ENCODE measurements at regions not wholly inside any gene's neighbourhood (a gene's known extent, or its start where the extent isn't known, plus 50 kb on each side); places are given as distances from the start of the nearest gene placed in this dataset.
"Not testable (repeated sequence)": the region's sequence is repeated elsewhere in the genome, so short reads cannot be mapped to it uniquely, and the experiment has no call there.

DNA sequence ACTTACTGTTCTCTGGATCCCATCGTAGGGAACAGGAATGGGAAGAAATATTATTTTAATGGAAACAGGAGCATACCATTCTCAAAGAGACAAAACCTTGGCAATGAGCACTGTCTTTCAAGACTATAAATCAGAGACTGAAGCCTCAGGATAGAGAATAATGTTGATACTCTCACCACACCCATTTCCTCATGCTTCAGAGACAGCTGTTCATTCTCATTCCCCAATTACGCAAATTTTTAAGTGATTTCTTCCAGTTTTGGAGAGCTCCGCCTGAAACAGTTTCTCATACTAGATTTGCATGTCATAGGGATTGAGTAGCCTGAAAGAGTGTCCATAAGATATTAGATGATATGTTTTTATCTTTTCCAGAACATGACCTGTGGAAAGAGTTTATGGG, 290.5 kb upstream of the RASA1 start:
- DNase-seq (ENCODE audit: low read depth) = no peak

DNA sequence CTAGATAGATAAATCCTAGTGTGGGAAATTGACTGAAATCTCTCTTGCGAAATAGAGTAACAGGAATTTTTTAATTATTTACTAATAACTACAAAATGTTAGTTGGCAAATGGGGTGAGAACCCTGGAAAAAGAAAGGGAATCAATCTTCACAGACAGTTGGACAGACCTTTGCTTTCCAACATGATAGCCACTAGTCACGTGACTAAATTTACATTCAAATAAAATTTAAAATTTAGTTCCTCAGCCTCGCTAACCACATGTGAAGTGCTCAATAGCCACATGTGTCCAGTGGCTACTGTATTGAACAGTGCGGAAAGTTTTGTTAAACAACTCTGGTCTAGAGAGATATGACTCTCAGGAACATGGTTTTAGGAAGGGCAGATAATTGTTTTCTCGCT, 289.9 kb upstream of the RASA1 start:
- no peak for DNase-seq (ENCODE audit: low read depth)

DNA sequence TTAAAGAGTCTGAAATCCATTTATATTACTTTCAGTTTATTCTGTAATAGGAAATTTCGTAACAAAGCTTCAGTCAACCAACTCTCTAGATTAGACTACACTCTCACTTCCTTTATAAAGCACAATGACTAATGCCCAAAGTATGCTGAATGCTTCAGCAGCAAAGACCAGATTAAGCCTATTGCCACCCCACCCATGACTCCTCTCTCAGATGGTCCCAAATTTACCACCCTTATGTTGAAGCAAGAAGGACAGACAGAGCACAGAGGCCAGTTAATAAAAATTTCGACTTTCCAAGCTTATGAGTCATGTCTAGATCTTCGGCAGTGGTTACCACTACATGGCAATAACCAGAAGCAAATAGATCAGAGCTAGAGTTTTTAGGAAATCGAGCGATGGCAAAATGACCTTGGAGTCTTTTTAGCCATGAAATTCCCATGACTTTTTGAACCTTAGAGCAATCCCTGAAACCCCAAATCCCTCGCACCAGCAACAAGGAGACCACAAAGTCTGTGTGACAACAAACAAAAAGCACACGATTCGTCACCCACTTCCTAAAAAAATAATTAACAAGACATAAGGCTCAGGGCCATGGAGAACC, 287.8 kb upstream of the RASA1 start:
- no peak for DNase-seq (ENCODE audit: low read depth)

DNA sequence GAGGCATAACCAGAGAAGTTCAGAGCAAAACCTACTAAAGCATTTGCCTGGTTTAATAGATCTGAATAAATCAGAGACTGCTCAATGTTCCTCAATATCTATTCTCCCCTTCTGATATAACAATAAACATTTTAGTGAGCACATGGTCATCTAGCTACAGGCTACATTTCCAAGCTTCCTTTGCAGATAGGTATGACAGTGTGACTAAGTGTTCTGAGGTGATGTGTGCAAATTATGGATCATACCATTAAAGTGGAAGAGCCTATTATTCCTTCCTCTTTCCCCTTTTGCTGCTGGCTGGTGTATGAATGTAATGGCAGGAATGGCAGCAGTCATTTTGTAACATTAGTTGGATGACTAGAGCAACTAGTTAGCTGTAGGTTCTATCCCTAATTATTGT, 285.8 kb upstream of the RASA1 start:
- DNase-seq (ENCODE audit: low read depth) = no peak

- no peak for DNase-seq (ENCODE audit: low read depth)
Measured at GRCh38 chr5:86983208-86983607, 284.5 kb upstream of the RASA1 start.

GRCh38 chr5:86986837-86987236, 280.8 kb upstream of the RASA1 start:
- no peak for DNase-seq (ENCODE audit: low read depth)

- DNase-seq (ENCODE audit: low read depth) = no peak
Measured at GRCh38 chr5:86997516-86997915, 270.2 kb upstream of the RASA1 start.

- DNase-seq (ENCODE audit: low read depth) = no peak
Measured at GRCh38 chr5:86999951-87000350, 267.7 kb upstream of the RASA1 start.

DNA sequence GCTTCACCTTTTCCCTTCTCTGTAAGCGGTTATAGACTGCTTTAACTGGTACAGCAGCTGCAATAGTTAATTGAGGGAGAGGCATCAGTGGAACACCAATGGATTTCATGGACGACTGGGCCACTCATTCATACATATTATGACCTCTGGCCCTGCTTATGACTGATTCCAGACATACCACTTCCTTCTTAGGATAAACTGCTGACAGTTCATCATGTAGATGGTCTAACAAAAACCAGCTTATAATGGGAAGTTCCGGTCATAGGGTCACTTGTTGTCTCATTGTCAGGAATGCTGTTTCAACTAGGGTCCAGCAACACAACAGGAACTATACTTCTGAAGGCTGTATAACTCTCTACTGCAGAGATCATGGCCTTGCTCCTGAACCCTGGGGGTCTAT, 265.2 kb upstream of the RASA1 start:
- DNase-seq (ENCODE audit: low read depth) = no peak

GRCh38 chr5:87004101-87004500, 263.6 kb upstream of the RASA1 start:
- DNase-seq (ENCODE audit: low read depth) = no peak

DNA sequence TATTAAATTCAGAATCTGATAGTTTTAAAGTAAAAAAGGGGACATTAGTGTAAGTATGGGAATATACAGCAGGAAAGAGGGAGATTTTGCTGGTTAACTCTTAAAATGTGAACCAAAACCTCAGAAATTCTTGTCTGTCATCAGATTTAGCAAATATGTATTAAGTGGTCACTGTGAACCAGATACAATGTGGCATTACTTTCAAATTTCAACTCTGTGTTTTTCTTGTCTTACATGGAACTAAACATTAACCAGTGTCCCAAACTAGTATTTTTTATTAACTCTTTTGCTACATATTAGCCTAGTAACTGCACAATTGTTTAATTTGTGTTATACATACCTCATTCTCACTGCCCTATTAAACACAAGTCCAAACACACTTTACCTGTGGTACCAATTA, 259.9 kb upstream of the RASA1 start:
- DNase-seq (ENCODE audit: low read depth) = no peak

- no peak for DNase-seq (ENCODE audit: low read depth)
Measured at GRCh38 chr5:87008751-87009560, 258.7 kb upstream of the RASA1 start.

GRCh38 chr5:87010736-87011135, 256.9 kb upstream of the RASA1 start:
- no peak for DNase-seq (ENCODE audit: low read depth)

DNA sequence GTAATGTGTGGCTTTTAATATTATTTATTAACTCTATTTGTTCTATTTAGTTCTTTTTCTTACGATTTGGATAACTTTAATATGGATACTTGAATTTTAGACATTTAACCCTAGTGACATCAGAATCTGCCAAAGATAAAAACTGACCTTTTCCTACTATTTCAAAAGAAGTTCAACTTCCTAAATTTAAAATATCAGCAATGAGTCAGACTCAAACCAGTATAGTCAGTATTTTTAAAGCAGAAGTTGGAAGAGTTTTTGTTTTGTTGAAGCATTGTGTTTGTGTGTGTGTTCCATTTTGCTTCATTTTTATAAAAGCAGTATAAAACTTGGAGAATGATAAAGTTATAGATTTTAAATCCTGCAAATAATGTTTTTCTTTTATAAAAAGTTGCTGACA, 251.8 kb upstream of the RASA1 start:
- no peak for DNase-seq (ENCODE audit: low read depth)

DNA sequence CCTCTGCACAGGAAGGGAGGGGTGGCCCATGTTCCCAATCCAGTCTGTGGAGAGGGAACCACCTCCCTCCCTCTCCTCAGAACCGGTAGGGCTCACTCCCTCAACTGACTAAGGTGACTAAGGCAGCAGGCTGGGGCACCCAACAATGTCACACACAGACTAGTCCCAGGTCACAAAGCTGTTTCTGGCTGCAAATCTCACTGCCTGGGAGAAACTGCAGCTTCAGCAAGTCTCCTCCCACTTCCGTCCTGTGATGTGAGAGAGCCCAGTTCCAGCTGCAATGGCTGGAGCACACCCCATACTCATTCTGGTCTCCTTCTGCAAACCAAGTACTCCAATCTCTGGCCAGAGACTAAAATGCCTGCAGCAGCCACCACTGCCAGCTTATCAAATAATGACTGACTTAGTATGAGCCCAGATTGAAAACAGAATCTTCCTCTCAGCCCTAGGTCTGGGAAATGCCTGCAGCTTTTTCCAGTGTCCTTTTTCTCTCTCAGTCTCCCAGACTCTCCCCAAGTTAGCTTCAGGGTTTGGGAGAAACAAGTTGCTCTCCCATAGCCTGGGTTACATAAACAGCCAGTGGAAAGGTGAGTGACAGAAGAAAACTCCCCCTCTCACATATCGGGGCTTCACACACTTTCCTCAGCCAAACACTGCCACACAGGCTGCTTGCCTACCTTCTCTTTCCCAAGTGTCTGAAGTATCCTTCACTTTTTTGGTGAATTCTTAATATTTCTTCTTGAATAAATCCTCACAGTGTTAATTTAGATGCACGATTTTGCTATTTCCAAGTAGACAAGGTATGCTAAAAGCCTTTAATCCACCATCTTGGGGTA, 247.4 kb upstream of the RASA1 start:
- no peak for DNase-seq (ENCODE audit: low read depth)

GRCh38 chr5:87022415-87022814, 245.3 kb upstream of the RASA1 start:
- no peak for DNase-seq (ENCODE audit: low read depth)

GRCh38 chr5:87027570-87027969, 240.1 kb upstream of the RASA1 start:
- DNase-seq (ENCODE audit: low read depth) = no peak

DNA sequence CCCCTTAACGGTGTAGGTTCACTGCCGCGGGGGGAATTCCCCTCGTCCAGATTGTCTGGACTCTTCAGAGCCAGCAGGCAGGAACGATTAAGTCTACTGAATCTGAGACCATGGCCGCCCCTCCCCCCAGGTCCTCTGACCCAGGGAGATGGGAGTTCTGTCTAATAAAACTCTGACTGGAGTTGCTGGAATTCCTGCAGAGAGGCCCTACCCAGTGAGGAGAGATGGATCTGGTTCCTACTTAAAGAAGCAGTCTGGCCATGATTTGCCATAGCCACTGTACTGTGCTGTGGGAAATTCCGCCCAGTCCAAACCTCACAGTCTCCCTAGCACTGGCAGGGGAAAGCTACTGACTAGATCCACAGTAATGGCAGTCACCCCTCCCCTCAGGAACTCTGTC, 237.7 kb upstream of the RASA1 start:
- DNase-seq (ENCODE audit: low read depth) = no peak

DNA sequence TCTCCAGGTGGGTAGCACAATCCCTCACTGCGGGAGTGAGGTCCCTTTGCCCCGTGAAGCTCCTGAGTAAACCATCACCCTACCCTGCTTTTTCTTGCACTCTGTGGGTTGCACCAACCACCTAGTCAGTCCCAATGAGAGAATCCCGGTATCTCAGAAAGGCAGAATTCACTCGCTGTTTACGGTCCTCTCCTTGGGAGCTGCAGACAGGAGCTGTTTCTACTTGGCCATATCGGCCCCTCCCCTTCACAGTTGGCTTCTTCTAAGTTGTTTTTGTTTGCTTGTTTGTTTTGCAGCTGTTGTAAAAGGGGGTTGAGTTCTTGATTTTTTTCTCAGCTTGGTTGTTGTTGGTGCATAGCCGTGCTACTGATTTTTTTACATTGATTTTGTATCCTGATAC, 237.0 kb upstream of the RASA1 start:
- DNase-seq (ENCODE audit: low read depth) = no peak

GRCh38 chr5:87034557-87034956, 233.1 kb upstream of the RASA1 start:
- DNase-seq (ENCODE audit: low read depth) = no peak

DNA sequence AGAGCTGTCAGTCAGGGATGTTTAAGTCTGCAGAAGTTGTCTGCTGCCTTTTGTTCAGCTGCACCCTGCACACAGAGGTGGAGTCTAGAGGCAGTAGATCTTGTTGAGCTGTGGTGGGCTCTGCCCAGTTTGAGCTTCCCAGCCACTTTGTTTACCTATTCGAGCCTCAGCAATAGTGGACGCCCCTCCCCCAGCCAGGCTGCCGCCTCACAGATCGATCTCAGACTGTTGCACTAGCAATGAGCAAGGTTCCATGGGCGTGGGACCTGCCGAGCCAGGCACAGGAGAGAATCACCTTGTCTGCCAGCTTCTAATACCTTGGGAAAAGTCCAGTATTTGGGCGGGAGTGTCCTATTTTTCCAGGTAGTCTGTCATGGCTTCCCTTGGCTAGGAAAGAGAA, 225.1 kb upstream of the RASA1 start:
- no peak for DNase-seq (ENCODE audit: low read depth)

DNA sequence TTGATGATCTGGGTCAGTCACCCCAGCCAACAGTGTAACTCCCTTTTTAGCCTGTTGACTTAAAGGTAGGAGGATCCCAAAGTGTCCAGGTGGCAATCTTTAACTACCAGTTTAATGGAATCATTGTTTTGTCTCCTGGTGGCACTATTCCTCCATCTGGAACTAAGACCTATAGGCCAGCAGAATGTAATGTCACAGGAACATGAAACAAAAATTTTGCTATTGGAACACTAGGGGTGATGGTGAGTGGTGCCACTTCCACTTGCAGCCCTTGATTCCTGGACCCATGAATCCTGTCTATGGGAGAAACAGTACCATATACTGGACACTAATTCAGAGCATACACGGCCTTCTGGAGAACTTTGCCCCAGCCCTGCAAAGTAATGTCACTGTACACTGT, 219.5 kb upstream of the RASA1 start:
- no peak for DNase-seq (ENCODE audit: low read depth)

DNA sequence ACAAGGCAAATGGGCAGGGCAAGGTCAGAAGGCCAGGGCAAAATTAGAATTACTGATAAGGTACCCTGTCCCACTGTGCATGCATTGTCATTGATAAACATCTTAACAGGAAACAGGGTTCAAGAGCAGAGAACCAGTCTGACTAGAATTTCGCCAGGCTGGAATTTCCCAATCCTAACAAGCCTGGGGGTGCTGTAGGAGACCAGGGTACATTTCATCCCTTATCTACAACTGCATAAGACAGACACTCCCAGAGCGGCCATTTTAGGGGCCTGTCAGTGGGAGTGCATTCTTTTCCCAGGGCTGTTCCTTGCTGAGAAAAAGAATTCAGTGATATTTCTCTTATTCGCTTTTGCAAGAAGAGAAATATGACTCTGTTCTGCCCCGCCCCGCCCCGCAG, 218.7 kb upstream of the RASA1 start:
- DNase-seq (ENCODE audit: low read depth) = not testable (repeated sequence)

Measured in stimulated activated CD8-positive, alpha-beta memory T cell treated with anti-CD3 and anti-CD28 coated beads, Interleukin-15, amount 100 ng/mL, for 24 hours (primary cell).